ENCODE measurements at regions not wholly inside any gene's neighbourhood (a gene's known extent, or its start where the extent isn't known, plus 50 kb on each side); places are given as distances from the start of the nearest gene placed in this dataset.

GRCh38 chr13:73492811-73493210 lies 434.0 kb downstream of the KLF5 start:
- TF ChIP-seq, protein P1, sequence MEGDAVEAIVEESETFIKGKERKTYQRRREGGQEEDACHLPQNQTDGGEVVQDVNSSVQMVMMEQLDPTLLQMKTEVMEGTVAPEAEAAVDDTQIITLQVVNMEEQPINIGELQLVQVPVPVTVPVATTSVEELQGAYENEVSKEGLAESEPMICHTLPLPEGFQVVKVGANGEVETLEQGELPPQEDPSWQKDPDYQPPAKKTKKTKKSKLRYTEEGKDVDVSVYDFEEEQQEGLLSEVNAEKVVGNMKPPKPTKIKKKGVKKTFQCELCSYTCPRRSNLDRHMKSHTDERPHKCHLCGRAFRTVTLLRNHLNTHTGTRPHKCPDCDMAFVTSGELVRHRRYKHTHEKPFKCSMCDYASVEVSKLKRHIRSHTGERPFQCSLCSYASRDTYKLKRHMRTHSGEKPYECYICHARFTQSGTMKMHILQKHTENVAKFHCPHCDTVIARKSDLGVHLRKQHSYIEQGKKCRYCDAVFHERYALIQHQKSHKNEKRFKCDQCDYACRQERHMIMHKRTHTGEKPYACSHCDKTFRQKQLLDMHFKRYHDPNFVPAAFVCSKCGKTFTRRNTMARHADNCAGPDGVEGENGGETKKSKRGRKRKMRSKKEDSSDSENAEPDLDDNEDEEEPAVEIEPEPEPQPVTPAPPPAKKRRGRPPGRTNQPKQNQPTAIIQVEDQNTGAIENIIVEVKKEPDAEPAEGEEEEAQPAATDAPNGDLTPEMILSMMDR (IDR thresholded peaks at IDR 0.05): no peak
- no peak for TF ChIP-seq POLR2A (IDR thresholded peaks at IDR 0.05)

Data from ovary (tissue), 3 donors.